ENCODE measurements at regions not wholly inside any gene's neighbourhood (a gene's known extent, or its start where the extent isn't known, plus 50 kb on each side); places are given as distances from the start of the nearest gene placed in this dataset.

GRCh38 chr10:118173296-118173695 is 126.6 kb upstream of the RAB11FIP2 start:
- no peak for DNase-seq

- DNase-seq, result no peak
These were observed 125.1 kb upstream of the RAB11FIP2 start for GRCh38 chr10:118171861-118172260.

- no peak for DNase-seq
These were observed 120.4 kb upstream of the RAB11FIP2 start for GRCh38 chr10:118167056-118167700.

- peak; percentile 39 for DNase-seq
These were observed 116.5 kb upstream of the RAB11FIP2 start for GRCh38 chr10:118163217-118163616.

- no peak for DNase-seq
These were observed 114.9 kb upstream of the RAB11FIP2 start for GRCh38 chr10:118161461-118162246.

- DNase-seq, result no peak
These were observed 106.5 kb upstream of the RAB11FIP2 start for GRCh38 chr10:118153287-118153686.

- no peak for DNase-seq
These were observed 104.7 kb upstream of the RAB11FIP2 start for GRCh38 chr10:118151461-118151860.

GRCh38 chr10:118148247-118148646 is 101.5 kb upstream of the RAB11FIP2 start:
- no peak for DNase-seq

GRCh38 chr10:118145256-118145655 is 98.5 kb upstream of the RAB11FIP2 start:
- DNase-seq, result no peak

- DNase-seq, result no peak
These were observed 94.7 kb upstream of the RAB11FIP2 start for GRCh38 chr10:118141471-118141870.

GRCh38 chr10:118139321-118139720 is 92.6 kb upstream of the RAB11FIP2 start:
- DNase-seq, result no peak

GRCh38 chr10:118128675-118129074 is 81.9 kb upstream of the RAB11FIP2 start:
- DNase-seq, result no peak

- DNase-seq, result no peak
These were observed 72.0 kb upstream of the RAB11FIP2 start for GRCh38 chr10:118118716-118119115.

GRCh38 chr10:118116715-118117449 is 70.1 kb upstream of the RAB11FIP2 start:
- DNase-seq, result no peak

- DNase-seq, result no peak
These were observed 69.6 kb upstream of the RAB11FIP2 start for GRCh38 chr10:118116362-118116714.

GRCh38 chr10:118115701-118116100 is 69.0 kb upstream of the RAB11FIP2 start:
- no peak for DNase-seq

GRCh38 chr10:118114992-118115391 is 68.3 kb upstream of the RAB11FIP2 start:
- no peak for DNase-seq

GRCh38 chr10:118112543-118113125 is 65.9 kb upstream of the RAB11FIP2 start:
- DNase-seq, result no peak

- no peak for DNase-seq
These were observed 64.0 kb upstream of the RAB11FIP2 start for GRCh38 chr10:118110750-118111149.

- peak; percentile 78 for DNase-seq
These were observed 61.7 kb upstream of the RAB11FIP2 start for GRCh38 chr10:118108194-118109026.

GRCh38 chr10:118107541-118107940 is 60.8 kb upstream of the RAB11FIP2 start:
- DNase-seq, result peak; percentile 20

- DNase-seq, result no peak
These were observed 60.3 kb upstream of the RAB11FIP2 start for GRCh38 chr10:118107040-118107439.

GRCh38 chr10:118106426-118106825 is 59.7 kb upstream of the RAB11FIP2 start:
- no peak for DNase-seq
